NT2/D1 (cell line): ENCODE measurements at regions not wholly inside any gene's neighbourhood (a gene's known extent, or its start where the extent isn't known, plus 50 kb on each side); places are given as distances from the start of the nearest gene placed in this dataset.

Source experiments
- SUZ12 ChIP-seq: IDR thresholded peaks from 2 replicates; pipeline ENCODE4 v1.6.1; 2011; ENCODE audit not compliant: insufficient read length, insufficient read depth; ENCODE audit errors: extremely low read depth
- YY1 ChIP-seq: IDR thresholded peaks from 2 replicates; pipeline ENCODE4 v1.6.1; 2011; ENCODE audit not compliant: insufficient read length, insufficient read depth
- ZNF274 ChIP-seq: IDR thresholded peaks from 2 replicates; pipeline ENCODE4 v1.6.1; 2011; ENCODE audit warnings: mild to moderate bottlenecking, low read depth, low read length

GRCh38 chr4:26264109-26264508, 56.7 kb upstream of the RBPJ start:
- TF ChIP-seq YY1: no peak
- no peak for TF ChIP-seq ZNF274
- TF ChIP-seq SUZ12: no peak
